ENCODE measurements at regions not wholly inside any gene's neighbourhood (a gene's known extent, or its start where the extent isn't known, plus 50 kb on each side); places are given as distances from the start of the nearest gene placed in this dataset.

DNA sequence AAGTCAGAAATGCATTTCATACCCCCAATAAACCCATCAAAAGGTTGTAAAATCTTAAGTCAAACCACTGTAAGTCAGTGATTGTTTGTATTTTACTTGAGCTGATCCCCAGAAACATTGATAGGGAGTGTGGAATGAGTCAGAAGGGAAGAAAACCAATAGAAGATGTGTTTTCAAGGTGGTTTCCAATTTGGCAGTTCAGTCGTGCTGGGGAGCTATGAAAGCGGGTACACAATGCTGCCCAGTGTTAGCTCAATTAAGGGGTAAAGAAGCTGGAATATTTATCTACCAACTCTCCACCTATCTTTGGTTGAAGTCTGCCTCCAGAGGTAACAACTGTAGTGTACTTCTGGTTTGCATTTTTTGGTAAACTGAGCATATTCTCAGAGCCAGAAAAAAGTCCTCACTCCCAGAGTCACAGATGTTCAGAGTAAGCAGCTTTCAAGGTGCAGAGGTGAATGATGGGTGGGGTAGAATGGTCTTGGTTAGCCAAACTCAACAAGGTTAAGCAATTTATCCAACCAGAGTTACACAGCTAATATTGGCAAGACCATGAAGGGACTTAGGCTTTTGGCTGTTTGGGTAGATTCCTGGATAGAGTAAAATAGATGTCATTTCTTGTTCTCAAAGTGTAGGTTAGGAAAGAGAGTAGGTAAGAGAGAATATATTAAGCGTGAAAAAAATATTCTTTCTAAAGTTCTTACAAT, 202.9 kb upstream of the ADGRL2 start:
- no peak overlapping the region for H3K27ac Mint-ChIP-seq
- no peak for DNase-seq
- no peaks in the 10 kb centered on the region for H3K27me3 Mint-ChIP-seq (ENCODE audit: low read depth in 3 of 3)
- H3K9me3 Mint-ChIP-seq, result peaks cover 3 to 26% (median 13%) of the 10 kb centered on the region in 6 donors
- H3K4me3 Mint-ChIP-seq, result no peak overlapping the region
- H3K4me1 Mint-ChIP-seq, result no peaks in the 10 kb centered on the region
- H3K36me3 Mint-ChIP-seq, result peaks cover 0 to 4% (median 0%) of the 10 kb centered on the region in 3 donors

DNA sequence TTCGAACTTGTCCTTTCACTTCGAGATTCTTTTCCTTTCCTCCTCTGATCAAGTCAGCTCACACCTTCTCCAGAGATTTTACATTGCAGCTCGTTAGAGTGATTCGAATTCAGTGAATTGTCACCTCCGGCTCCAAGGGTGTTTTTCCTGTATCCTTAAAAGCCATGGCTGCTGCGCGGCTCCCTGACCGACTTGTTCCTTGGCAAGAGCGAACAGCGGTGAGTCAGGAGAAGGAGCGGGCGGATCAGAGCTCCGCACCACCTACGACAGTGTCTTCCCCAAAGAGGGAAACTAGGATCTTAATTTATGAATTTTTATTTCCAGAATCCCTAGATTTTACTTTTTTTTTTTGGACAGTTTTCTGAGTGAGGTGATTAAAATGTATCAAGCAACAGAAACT, 204.4 kb upstream of the ADGRL2 start:
- Mint-ChIP-seq H3K9me3 (peaks cover 3 to 25% (median 12%) of the 10 kb centered on the region in 6 donors), H3K4me3 (no peak overlapping the region), H3K27ac (no peak overlapping the region), H3K27me3 (ENCODE audit: low read depth in 3 of 3) (no peaks in the 10 kb centered on the region), H3K4me1 (no peaks in the 10 kb centered on the region), H3K36me3 (no peaks in the 10 kb centered on the region)
- DNase-seq, result no peak

DNA sequence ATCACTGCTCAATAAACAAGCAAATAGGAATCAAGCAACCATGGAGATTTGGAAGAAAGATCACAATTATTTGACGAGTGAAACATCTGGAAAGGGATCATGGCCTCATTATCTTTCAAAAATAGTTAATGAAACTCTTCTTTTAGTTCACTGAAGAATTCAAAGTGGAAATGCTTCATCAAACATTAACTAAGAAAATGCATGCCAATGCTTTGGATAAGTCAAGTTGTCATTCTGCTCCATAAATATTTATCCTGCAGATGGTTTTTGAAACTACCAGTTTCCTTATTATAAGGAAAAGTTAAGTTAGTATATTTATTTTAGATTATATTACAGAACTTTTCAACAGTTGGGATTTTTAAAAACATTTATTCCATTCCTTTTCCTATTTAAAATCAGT, 206.5 kb upstream of the ADGRL2 start:
- Mint-ChIP-seq H3K27me3 (ENCODE audit: low read depth in 3 of 3) (no peaks in the 10 kb centered on the region), H3K27ac (no peak overlapping the region), H3K9me3 (peaks cover 0 to 26% (median 17%) of the 10 kb centered on the region in 6 donors), H3K36me3 (no peaks in the 10 kb centered on the region), H3K4me1 (no peaks in the 10 kb centered on the region), H3K4me3 (no peak overlapping the region)
- DNase-seq, result no peak

DNA sequence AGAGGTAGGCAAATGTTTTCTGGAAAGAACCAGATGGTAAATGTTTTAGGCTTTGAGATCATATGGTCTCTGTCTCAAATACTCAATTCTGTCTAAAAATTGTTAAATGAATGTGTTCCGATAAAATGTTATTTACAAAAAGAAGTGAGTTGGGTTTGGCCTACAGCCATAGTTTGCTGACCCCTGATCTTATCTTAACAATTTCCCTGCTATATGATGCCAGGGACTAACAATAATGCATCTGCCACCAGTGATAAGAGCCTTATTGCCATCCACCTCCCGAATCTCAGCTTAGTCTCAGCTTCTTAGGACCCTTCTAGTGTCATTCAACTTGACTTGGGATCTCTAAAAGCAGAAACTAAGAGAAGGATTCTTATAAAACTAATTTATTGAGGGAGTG, 208.5 kb upstream of the ADGRL2 start:
- Mint-ChIP-seq H3K4me3 (no peak overlapping the region), H3K36me3 (no peaks in the 10 kb centered on the region), H3K4me1 (no peaks in the 10 kb centered on the region), H3K27me3 (ENCODE audit: low read depth in 3 of 3) (no peaks in the 10 kb centered on the region), H3K27ac (no peak overlapping the region), H3K9me3 (peaks cover 3 to 26% (median 23%) of the 10 kb centered on the region in 6 donors)
- DNase-seq, result no peak

DNA sequence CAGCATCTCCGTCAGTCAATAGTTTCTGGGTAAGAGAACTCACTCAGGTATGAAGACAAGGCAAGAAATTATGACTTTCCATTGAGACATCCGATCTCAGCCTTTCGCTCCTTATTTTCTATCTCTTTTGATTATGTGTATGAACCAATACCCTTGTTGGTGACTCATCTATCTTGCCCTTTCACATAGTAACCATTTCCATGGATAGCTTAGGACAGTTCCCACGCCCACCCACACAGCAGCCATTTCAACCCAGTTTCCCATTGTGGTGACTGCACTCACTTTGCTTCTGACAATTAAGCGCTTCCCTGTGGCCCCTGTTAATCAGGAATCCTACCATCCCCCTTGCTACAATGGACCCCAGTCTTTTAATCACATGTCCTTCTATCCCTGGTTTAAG, 210.6 kb upstream of the ADGRL2 start:
- H3K4me1 Mint-ChIP-seq, result no peaks in the 10 kb centered on the region
- H3K27me3 Mint-ChIP-seq (ENCODE audit: low read depth in 3 of 3), result no peaks in the 10 kb centered on the region
- H3K9me3 Mint-ChIP-seq, result peaks cover 3 to 26% (median 23%) of the 10 kb centered on the region in 6 donors
- no peak overlapping the region for H3K4me3 Mint-ChIP-seq
- no peak overlapping the region for H3K27ac Mint-ChIP-seq
- no peaks in the 10 kb centered on the region for H3K36me3 Mint-ChIP-seq
- no peak for DNase-seq

DNA sequence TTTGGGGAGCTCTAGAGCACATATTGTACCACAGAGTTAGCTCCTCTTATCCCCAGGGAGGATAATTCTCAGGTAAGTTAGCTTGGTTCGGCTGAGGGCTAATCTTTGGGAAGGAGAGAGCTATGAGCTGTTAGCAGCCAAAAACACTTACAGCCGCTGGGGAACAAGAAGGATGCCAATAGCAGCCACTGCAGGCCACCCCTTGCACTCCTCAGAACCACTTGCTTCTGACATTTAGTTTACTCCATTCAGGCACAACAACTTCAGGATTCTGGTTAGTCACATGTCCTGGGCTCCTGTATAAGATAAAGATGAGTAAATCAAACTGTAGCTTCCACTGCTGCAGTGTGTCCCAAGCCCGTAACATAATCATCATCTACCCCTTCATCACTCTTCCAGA, 212.6 kb upstream of the ADGRL2 start:
- Mint-ChIP-seq H3K36me3 (no peaks in the 10 kb centered on the region), H3K9me3 (peaks cover 3 to 22% (median 17%) of the 10 kb centered on the region in 6 donors), H3K4me1 (no peaks in the 10 kb centered on the region), H3K27me3 (ENCODE audit: low read depth in 3 of 3) (no peaks in the 10 kb centered on the region), H3K4me3 (no peak overlapping the region), H3K27ac (no peak overlapping the region)
- DNase-seq, result no peak

DNA sequence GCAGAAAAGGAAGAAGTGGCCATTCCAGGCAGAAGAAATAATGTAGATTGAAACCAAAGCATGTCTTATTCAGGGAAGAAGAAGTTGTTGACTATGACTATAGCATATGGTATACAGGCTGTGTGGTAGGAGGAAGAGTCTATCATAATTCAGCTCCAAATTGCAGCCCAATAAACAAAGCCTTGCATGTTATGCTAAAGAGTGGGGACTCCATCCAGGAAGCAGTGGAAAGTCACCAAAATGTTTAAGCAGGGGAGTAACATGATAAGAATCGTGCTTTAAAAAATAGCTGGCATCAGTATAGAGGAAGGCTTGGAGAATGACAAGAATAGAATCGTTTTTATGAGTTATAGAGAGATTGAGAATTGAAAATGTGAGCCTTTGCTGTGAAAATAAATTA, 213.3 kb upstream of the ADGRL2 start:
- no peak overlapping the region for H3K27ac Mint-ChIP-seq
- peaks cover 5 to 25% (median 14%) of the 10 kb centered on the region in 6 donors for H3K9me3 Mint-ChIP-seq
- H3K4me1 Mint-ChIP-seq, result no peaks in the 10 kb centered on the region
- no peak overlapping the region for H3K4me3 Mint-ChIP-seq
- H3K27me3 Mint-ChIP-seq (ENCODE audit: low read depth in 3 of 3), result no peaks in the 10 kb centered on the region
- no peaks in the 10 kb centered on the region for H3K36me3 Mint-ChIP-seq
- no peak for DNase-seq

DNA sequence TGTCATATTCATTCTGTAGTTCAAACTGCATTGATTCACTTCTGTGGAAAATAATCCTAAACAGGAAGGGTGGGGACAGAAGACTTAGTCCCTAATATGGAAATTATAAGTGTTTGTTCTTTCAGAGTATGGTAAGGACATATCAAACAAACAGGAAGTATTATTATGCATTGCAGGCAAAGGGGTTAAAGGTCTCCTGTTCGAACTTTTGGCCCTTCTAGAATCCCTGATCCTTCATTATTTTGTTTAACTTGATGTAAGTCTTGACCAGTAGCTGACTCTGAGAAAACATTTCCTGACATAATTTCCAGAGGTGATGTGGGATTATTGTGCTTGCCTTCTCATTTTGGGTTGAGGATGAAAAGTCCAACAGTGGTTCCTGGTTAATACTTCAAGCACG, 215.4 kb upstream of the ADGRL2 start:
- no peak overlapping the region for H3K4me3 Mint-ChIP-seq
- no peak for DNase-seq
- H3K36me3 Mint-ChIP-seq, result no peaks in the 10 kb centered on the region
- peaks cover under 1 to 16% (median 10%) of the 10 kb centered on the region in 6 donors for H3K9me3 Mint-ChIP-seq
- no peaks in the 10 kb centered on the region for H3K27me3 Mint-ChIP-seq (ENCODE audit: low read depth in 3 of 3)
- no peaks in the 10 kb centered on the region for H3K4me1 Mint-ChIP-seq
- H3K27ac Mint-ChIP-seq, result no peak overlapping the region

DNA sequence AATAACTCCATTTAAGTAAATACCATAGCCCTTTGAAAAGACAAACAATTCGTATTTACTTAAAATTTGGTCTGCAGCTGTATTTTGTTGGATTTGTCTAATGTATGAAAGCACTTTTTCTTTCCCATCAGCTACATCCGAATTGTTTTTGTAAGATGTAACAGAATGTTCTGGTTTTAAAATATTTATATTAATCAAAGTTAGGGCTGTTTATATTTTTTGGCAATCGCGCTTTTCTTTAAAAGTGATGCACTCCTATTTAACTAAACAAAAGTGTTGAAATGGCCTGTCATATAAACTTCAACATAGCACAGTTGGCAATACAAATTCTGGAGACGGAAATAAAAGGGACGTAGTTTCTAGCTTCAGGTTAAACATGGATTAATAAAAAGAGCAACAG, 216.3 kb upstream of the ADGRL2 start:
- Mint-ChIP-seq H3K36me3 (no peaks in the 10 kb centered on the region), H3K4me1 (no peaks in the 10 kb centered on the region), H3K9me3 (peaks cover 0 to 18% (median 9%) of the 10 kb centered on the region in 6 donors), H3K4me3 (no peak overlapping the region), H3K27me3 (ENCODE audit: low read depth in 3 of 3) (no peaks in the 10 kb centered on the region), H3K27ac (no peak overlapping the region)
- DNase-seq, result no peak

DNA sequence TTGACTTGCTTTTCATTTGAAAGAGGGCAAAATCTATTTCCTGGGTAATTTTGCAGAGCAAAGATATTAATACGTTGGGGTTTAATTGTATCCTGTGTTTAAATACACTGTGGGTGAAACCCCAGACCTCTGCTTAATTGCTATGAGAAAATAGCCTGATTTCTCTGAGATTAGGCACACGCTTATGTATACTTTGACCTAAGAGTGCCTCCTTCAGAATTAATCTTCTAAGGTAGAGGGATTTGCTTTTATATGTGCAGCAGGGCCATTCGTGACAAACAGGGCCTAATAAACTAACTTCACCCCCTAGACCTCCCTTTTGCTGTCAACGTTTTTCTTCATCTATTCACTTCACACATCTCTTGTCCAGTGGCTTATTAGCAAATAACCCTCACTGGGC, 216.9 kb upstream of the ADGRL2 start:
- H3K27ac Mint-ChIP-seq, result no peak overlapping the region
- H3K27me3 Mint-ChIP-seq (ENCODE audit: low read depth in 3 of 3), result no peaks in the 10 kb centered on the region
- no peak overlapping the region for H3K4me3 Mint-ChIP-seq
- no peaks in the 10 kb centered on the region for H3K4me1 Mint-ChIP-seq
- peaks cover 0 to 14% (median 9%) of the 10 kb centered on the region in 6 donors for H3K9me3 Mint-ChIP-seq
- no peaks in the 10 kb centered on the region for H3K36me3 Mint-ChIP-seq
- DNase-seq, result no peak

DNA sequence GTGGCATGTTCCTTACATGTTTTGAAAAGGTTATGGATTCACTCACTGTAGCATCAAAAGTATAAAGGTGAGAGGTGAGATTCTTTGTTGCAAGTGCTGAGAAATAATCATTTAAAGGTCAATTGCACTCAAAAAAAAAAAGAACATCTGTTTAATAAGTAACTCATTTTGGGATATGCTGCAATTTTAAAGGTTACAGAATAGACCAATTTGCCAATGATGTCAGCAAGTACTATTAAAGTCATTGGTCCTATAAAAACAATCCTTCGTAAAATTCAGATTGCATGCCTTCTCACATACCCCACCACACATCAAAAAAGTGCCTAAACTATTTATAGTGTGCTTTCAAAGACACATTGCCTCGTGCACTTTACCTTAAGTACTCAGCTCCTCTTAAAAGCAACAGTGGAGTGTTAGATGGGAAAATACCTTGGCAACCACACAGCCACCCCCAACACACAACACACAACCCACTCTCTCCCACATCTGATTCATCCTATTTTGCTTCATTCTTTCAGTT, 218.2 kb upstream of the ADGRL2 start:
- Mint-ChIP-seq H3K36me3 (no peaks in the 10 kb centered on the region), H3K4me1 (no peaks in the 10 kb centered on the region), H3K4me3 (no peak overlapping the region), H3K9me3 (peaks cover 0 to 11% (median 5%) of the 10 kb centered on the region in 6 donors), H3K27me3 (ENCODE audit: low read depth in 3 of 3) (no peaks in the 10 kb centered on the region), H3K27ac (no peak overlapping the region)
- no peak for DNase-seq

DNA sequence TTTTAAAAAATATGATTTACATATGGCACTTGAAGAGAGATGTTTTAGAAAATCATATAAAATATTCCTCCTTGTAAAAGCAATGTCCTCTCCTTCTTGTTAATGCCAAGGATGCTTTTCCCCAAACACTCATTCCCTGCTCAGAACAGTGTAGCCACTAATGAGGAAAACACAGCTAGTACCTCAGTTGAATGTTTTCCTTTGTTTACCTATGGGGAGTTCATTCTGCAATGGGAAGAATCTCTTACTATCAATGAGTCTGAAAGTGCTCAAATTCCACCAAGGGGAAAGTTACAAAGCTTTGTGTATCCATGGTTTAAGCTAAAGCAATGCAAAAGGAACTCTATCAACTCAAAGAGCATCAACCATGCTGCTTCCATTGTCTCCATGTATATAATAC, 221.9 kb upstream of the ADGRL2 start:
- H3K36me3 Mint-ChIP-seq, result no peaks in the 10 kb centered on the region

DNA sequence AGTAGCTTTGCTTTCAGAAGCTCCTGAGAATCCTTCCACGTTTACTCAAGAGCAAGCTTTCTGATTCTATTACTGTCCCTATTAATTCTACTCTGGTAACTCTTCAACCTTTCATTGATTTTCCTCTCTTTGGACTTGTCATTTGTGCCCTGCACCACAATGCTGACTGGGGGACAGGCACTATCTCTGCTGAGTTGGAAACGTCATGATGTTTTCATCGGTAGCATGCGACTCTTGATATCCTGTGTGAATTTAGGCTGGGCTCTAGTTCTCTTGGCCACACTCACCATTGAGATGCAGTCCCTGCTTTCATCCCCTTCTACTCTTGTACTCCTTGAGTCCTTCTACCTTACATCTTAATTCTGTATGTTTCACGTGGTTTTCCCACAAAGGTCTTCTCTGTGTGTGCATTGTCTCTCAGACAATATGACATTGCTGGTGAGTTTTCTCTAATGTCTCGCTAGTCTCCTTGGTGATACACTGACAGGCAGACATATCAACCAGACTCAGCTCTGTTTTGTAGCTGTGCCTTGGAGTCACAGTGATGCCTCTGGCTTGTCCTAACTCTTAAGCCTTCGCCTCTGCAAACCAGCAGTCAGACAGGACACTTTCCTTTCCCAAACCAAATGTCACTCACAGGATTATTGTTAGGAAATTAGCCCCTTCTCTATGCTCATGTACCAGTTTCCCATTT, 223.6 kb upstream of the ADGRL2 start:
- H3K9me3 Mint-ChIP-seq, result peaks cover 0 to 12% (median 8%) of the 10 kb centered on the region in 6 donors
- DNase-seq, result no peak
- H3K36me3 Mint-ChIP-seq, result no peaks in the 10 kb centered on the region
- no peak overlapping the region for H3K27ac Mint-ChIP-seq
- peaks cover 0 to 3% (median 0%) of the 10 kb centered on the region in 3 donors for H3K27me3 Mint-ChIP-seq (ENCODE audit: low read depth in 3 of 3)
- no peaks in the 10 kb centered on the region for H3K4me1 Mint-ChIP-seq
- no peak overlapping the region for H3K4me3 Mint-ChIP-seq

More for the DNA sequence above, 221.9 kb upstream of the ADGRL2 start:
- no peak overlapping the region for H3K27ac Mint-ChIP-seq
- H3K4me1 Mint-ChIP-seq, result no peaks in the 10 kb centered on the region
- peaks cover 0 to 3% (median 0%) of the 10 kb centered on the region in 3 donors for H3K27me3 Mint-ChIP-seq (ENCODE audit: low read depth in 3 of 3)
- H3K4me3 Mint-ChIP-seq, result no peak overlapping the region
- no peak for DNase-seq
- peaks cover 0 to 13% (median 5%) of the 10 kb centered on the region in 6 donors for H3K9me3 Mint-ChIP-seq

DNA sequence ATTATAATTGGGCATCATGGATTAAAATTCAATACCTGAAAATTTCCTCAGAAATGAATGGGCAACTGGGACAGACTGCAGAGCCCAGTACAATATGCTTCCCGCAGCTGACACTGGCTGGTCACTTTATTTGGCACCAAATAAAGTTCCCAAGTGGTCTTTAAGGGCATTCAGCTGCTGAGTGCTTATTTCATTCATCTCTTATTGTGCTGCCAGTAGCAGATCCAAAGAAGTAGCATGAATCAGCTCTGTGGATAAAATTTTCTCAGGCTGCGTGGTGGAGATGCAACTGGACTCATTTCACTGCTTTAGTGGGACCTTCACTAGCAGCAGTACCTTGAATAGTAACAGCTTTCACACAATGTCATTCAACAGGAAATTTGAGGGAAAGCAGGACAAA, 226.3 kb upstream of the ADGRL2 start:
- Mint-ChIP-seq H3K27me3 (ENCODE audit: low read depth in 3 of 3) (peaks cover 0 to 3% (median 2%) of the 10 kb centered on the region in 3 donors), H3K4me1 (no peaks in the 10 kb centered on the region), H3K4me3 (no peak overlapping the region), H3K27ac (no peak overlapping the region), H3K9me3 (peaks cover 0 to 20% (median 4%) of the 10 kb centered on the region in 6 donors), H3K36me3 (no peaks in the 10 kb centered on the region)
- no peak for DNase-seq
